ENCODE measurements at regions not wholly inside any gene's neighbourhood (a gene's known extent, or its start where the extent isn't known, plus 50 kb on each side); places are given as distances from the start of the nearest gene placed in this dataset.

GRCh38 chr6:94680669-94681212 lies 896.6 kb upstream of the MANEA start:
- TF ChIP-seq POLR2A (IDR thresholded peaks at IDR 0.05) (no peak), CTCF (IDR thresholded peaks at IDR 0.05) (no peak)
